Stimulated activated CD8-positive, alpha-beta memory T cell treated with anti-CD3 and anti-CD28 coated beads, Interleukin-2, amount 100 ng/mL, for 48 hours (primary cell): ENCODE measurements at regions not wholly inside any gene's neighbourhood (a gene's known extent, or its start where the extent isn't known, plus 50 kb on each side); places are given as distances from the start of the nearest gene placed in this dataset.

Source experiments
- DNase-seq, 2 donors: peaks; one replicate each; pipeline ENCODE4 v3.0.0-alpha.2; 2020; ENCODE audit warnings: low read depth in 2 of 2

- DNase-seq: no peak
Measured at GRCh38 chr17:45680360-45680759, 103.8 kb upstream of the CRHR1 start.

GRCh38 chr17:45681706-45682105 lies 102.4 kb upstream of the CRHR1 start:
- no peak for DNase-seq

GRCh38 chr17:45686250-45686649 lies 97.9 kb upstream of the CRHR1 start:
- DNase-seq: no peak

- no peak for DNase-seq
Measured at GRCh38 chr17:45687594-45687993, 96.5 kb upstream of the CRHR1 start.

GRCh38 chr17:45688353-45688752 lies 95.8 kb upstream of the CRHR1 start:
- DNase-seq: no peak

GRCh38 chr17:45688820-45689219 lies 95.3 kb upstream of the CRHR1 start:
- DNase-seq: no peak

GRCh38 chr17:45689451-45689850 lies 94.7 kb upstream of the CRHR1 start:
- DNase-seq: no peak

GRCh38 chr17:45690625-45691275 lies 93.4 kb upstream of the CRHR1 start:
- no peak for DNase-seq

- DNase-seq: no peak
Measured at GRCh38 chr17:45692661-45693060, 91.5 kb upstream of the CRHR1 start.

GRCh38 chr17:45693792-45694191 lies 90.3 kb upstream of the CRHR1 start:
- no peak for DNase-seq

GRCh38 chr17:45696442-45696841 lies 87.7 kb upstream of the CRHR1 start:
- no peak for DNase-seq

GRCh38 chr17:45697076-45697475 lies 87.0 kb upstream of the CRHR1 start:
- no peak for DNase-seq

GRCh38 chr17:45700171-45701090 lies 83.7 kb upstream of the CRHR1 start:
- DNase-seq: no peak

- DNase-seq: no peak
Measured at GRCh38 chr17:45702666-45703266, 81.4 kb upstream of the CRHR1 start.

- DNase-seq: no peak
Measured at GRCh38 chr17:45703348-45703747, 80.8 kb upstream of the CRHR1 start.

GRCh38 chr17:45703806-45704205 lies 80.3 kb upstream of the CRHR1 start:
- DNase-seq: no peak

GRCh38 chr17:45704251-45704650 lies 79.9 kb upstream of the CRHR1 start:
- no peak for DNase-seq

GRCh38 chr17:45705123-45706009 lies 78.8 kb upstream of the CRHR1 start:
- DNase-seq: no peak

- no peak for DNase-seq
Measured at GRCh38 chr17:45706033-45706432, 78.1 kb upstream of the CRHR1 start.

- DNase-seq: no peak
Measured at GRCh38 chr17:45708707-45709290, 75.3 kb upstream of the CRHR1 start.

GRCh38 chr17:45709728-45710288 lies 74.3 kb upstream of the CRHR1 start:
- no peak for DNase-seq
